ENCODE measurements at regions not wholly inside any gene's neighbourhood (a gene's known extent, or its start where the extent isn't known, plus 50 kb on each side); places are given as distances from the start of the nearest gene placed in this dataset.

DNA sequence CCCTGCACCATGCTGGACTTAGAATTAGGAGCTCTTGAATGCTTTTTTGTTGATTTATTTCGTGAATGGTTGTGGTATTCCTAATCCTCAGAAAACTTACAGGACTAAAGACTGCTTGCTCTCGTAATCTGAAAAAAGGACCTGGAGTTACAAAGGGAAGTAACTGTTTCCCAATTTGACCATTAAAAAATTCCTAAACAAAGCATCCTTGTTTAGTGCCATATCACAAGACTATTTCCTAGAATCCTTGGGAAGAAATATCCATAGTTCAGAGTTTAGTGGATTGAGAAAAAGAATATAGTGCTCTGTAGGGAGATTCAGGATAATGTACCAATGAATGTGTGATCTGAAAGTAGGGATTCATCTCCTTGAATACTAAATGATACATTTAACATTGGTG lies 186.8 kb downstream of the NDFIP2 start:
- TF ChIP-seq, protein P1, sequence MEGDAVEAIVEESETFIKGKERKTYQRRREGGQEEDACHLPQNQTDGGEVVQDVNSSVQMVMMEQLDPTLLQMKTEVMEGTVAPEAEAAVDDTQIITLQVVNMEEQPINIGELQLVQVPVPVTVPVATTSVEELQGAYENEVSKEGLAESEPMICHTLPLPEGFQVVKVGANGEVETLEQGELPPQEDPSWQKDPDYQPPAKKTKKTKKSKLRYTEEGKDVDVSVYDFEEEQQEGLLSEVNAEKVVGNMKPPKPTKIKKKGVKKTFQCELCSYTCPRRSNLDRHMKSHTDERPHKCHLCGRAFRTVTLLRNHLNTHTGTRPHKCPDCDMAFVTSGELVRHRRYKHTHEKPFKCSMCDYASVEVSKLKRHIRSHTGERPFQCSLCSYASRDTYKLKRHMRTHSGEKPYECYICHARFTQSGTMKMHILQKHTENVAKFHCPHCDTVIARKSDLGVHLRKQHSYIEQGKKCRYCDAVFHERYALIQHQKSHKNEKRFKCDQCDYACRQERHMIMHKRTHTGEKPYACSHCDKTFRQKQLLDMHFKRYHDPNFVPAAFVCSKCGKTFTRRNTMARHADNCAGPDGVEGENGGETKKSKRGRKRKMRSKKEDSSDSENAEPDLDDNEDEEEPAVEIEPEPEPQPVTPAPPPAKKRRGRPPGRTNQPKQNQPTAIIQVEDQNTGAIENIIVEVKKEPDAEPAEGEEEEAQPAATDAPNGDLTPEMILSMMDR (optimal IDR thresholded peaks at IDR 0.05 in 1 of 3, IDR thresholded peaks at IDR 0.05 in 1 of 3, conservative IDR thresholded peaks at IDR 0.05 in 1 of 3; ENCODE audit: extremely low read depth in 1 of 3, insufficient read depth in 2 of 3, low read length in 3 of 3), result no peak
- TF ChIP-seq EZH2 (IDR thresholded peaks at IDR 0.05; ENCODE audit: low read length), result no peak
- H3K36me3 ChIP-seq (ENCODE audit: control insufficient read depth in 2 of 2, extremely low read depth in 1 of 2, insufficient read depth in 2 of 2, low read length in 2 of 2), result no peaks in the 10 kb centered on the region
- no peaks in the 10 kb centered on the region for H3K27me3 ChIP-seq (ENCODE audit: control insufficient read depth, extremely low read depth, insufficient read depth, low read length)
- no peak overlapping the region for H3K9ac ChIP-seq (ENCODE audit: control insufficient read depth, extremely low read depth, insufficient read depth, low read length)
- dilution Hi-C loops (cut with MboI; ENCODE audit: extremely low pct_ligation_motif_present, low sequenced_read_pairs), result no loop called here
- H3K79me2 ChIP-seq (ENCODE audit: control insufficient read depth, insufficient read depth, low read length), result no peaks in the 10 kb centered on the region
- H3K27ac ChIP-seq (ENCODE audit: control insufficient read depth, insufficient read depth, low read length), result no peak overlapping the region
- no peak overlapping the region for H3K4me3 ChIP-seq (ENCODE audit: control insufficient read depth in 2 of 3, extremely low read depth in 1 of 3, insufficient read depth in 2 of 3, low read depth in 1 of 3, low read length in 3 of 3)
- no peak overlapping the region for H3K4me2 ChIP-seq (ENCODE audit: control insufficient read depth, extremely low read depth, insufficient read depth, low read depth, low read length)
- H3K9me1 ChIP-seq (ENCODE audit: control insufficient read depth, extremely low read depth, insufficient read depth, low read length), result no peaks in the 10 kb centered on the region
- no peaks in the 10 kb centered on the region for H3K9me3 ChIP-seq (ENCODE audit: control insufficient read depth, low read depth, low read length)
- H4K20me1 ChIP-seq (ENCODE audit: control insufficient read depth, extremely low read depth, insufficient read depth, low read length), result no peaks in the 10 kb centered on the region
- FAIRE-seq (no peak), DNase-seq (ENCODE audit: low read depth, low spot score) (no peak)
- no peak overlapping the region for H2AFZ ChIP-seq (ENCODE audit: control insufficient read depth, low read length)
- peaks cover 3% of the 10 kb centered on the region for H3K4me1 ChIP-seq (ENCODE audit: control insufficient read depth, extremely low read depth, insufficient read depth, low read length)

DNA sequence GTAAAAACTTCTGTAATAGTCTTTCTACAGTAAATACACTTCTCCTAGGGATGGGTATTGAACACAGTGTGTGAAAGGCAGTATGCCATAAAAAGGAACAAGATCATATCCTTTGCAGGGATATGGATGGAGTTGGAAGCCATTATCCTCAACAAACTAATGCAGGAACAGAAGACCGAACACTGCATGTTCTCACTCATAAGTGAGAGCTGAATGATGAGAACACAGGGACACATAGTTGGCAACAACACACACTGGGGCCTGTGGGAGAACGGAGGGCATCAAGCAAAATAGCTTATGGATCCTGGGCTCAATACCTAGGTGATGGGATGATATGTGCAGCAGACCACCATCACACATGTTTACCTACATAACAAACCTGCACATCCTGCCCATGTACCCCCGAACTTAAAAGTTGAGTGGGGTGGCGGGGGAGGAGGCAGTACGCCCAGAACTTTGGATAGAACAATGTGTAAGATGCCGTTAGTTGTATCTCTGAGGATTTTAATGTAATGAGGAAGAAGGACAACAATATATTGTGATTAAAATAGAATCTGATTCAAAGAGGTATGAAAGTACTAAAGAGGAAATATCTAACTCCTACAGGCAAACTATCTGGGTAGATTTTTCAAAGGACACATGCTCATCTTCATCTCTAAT lies 183.2 kb downstream of the NDFIP2 start:
- Histone ChIP-seq H2AFZ (ENCODE audit: control insufficient read depth, low read length) (no peak overlapping the region), H4K20me1 (ENCODE audit: control insufficient read depth, extremely low read depth, insufficient read depth, low read length) (no peaks in the 10 kb centered on the region), H3K4me1 (ENCODE audit: control insufficient read depth, extremely low read depth, insufficient read depth, low read length) (peaks cover 12% of the 10 kb centered on the region), H3K9me3 (ENCODE audit: control insufficient read depth, low read depth, low read length) (no peaks in the 10 kb centered on the region), H3K9ac (ENCODE audit: control insufficient read depth, extremely low read depth, insufficient read depth, low read length) (no peak overlapping the region), H3K4me3 (ENCODE audit: control insufficient read depth in 2 of 3, extremely low read depth in 1 of 3, insufficient read depth in 2 of 3, low read depth in 1 of 3, low read length in 3 of 3) (no peak overlapping the region), H3K79me2 (ENCODE audit: control insufficient read depth, insufficient read depth, low read length) (no peaks in the 10 kb centered on the region), H3K36me3 (ENCODE audit: control insufficient read depth in 2 of 2, extremely low read depth in 1 of 2, insufficient read depth in 2 of 2, low read length in 2 of 2) (no peaks in the 10 kb centered on the region), H3K4me2 (ENCODE audit: control insufficient read depth, extremely low read depth, insufficient read depth, low read depth, low read length) (no peak overlapping the region), H3K27ac (ENCODE audit: control insufficient read depth, insufficient read depth, low read length) (no peak overlapping the region), H3K27me3 (ENCODE audit: control insufficient read depth, extremely low read depth, insufficient read depth, low read length) (no peaks in the 10 kb centered on the region), H3K9me1 (ENCODE audit: control insufficient read depth, extremely low read depth, insufficient read depth, low read length) (no peaks in the 10 kb centered on the region)
- dilution Hi-C loops (cut with MboI; ENCODE audit: extremely low pct_ligation_motif_present, low sequenced_read_pairs), result no loop called here
- no peak for DNase-seq (ENCODE audit: low read depth, low spot score)
- no peak for TF ChIP-seq EZH2 (IDR thresholded peaks at IDR 0.05; ENCODE audit: low read length)
- FAIRE-seq, result no peak

DNA sequence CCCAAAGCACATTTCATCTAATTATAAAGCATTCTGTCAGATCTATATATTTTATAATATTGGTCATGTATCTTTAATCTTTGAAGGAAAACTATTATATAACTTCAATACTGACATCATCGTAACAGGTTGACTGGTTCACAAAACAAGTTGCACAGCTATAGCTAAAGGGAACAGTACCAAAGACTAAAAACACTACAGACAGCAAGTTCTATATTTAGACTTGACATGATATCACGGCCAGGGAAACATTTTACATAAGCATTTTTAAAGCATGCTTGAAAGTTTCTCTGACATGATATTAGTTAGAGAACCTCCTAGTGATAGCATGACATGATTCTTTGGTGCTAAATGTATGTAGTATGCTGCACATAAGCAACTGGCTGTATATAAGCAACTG lies 182.5 kb downstream of the NDFIP2 start:
- DNase-seq (ENCODE audit: low read depth, low spot score) (no peak), FAIRE-seq (no peak)
- Histone ChIP-seq H3K9me1 (ENCODE audit: control insufficient read depth, extremely low read depth, insufficient read depth, low read length) (no peaks in the 10 kb centered on the region), H4K20me1 (ENCODE audit: control insufficient read depth, extremely low read depth, insufficient read depth, low read length) (no peaks in the 10 kb centered on the region), H2AFZ (ENCODE audit: control insufficient read depth, low read length) (no peak overlapping the region), H3K36me3 (ENCODE audit: control insufficient read depth in 2 of 2, extremely low read depth in 1 of 2, insufficient read depth in 2 of 2, low read length in 2 of 2) (no peaks in the 10 kb centered on the region), H3K27ac (ENCODE audit: control insufficient read depth, insufficient read depth, low read length) (no peak overlapping the region), H3K4me1 (ENCODE audit: control insufficient read depth, extremely low read depth, insufficient read depth, low read length) (peaks cover 18% of the 10 kb centered on the region), H3K9me3 (ENCODE audit: control insufficient read depth, low read depth, low read length) (no peaks in the 10 kb centered on the region), H3K9ac (ENCODE audit: control insufficient read depth, extremely low read depth, insufficient read depth, low read length) (no peak overlapping the region), H3K79me2 (ENCODE audit: control insufficient read depth, insufficient read depth, low read length) (no peaks in the 10 kb centered on the region), H3K27me3 (ENCODE audit: control insufficient read depth, extremely low read depth, insufficient read depth, low read length) (no peaks in the 10 kb centered on the region), H3K4me3 (ENCODE audit: control insufficient read depth in 2 of 3, extremely low read depth in 1 of 3, insufficient read depth in 2 of 3, low read depth in 1 of 3, low read length in 3 of 3) (no peak overlapping the region), H3K4me2 (ENCODE audit: control insufficient read depth, extremely low read depth, insufficient read depth, low read depth, low read length) (no peak overlapping the region)
- TF ChIP-seq EZH2 (IDR thresholded peaks at IDR 0.05; ENCODE audit: low read length), result no peak
- TF ChIP-seq, protein P1 (optimal IDR thresholded peaks at IDR 0.05 in 1 of 3, IDR thresholded peaks at IDR 0.05 in 1 of 3, conservative IDR thresholded peaks at IDR 0.05 in 1 of 3; ENCODE audit: extremely low read depth in 1 of 3, insufficient read depth in 2 of 3, low read length in 3 of 3), result no peak
- dilution Hi-C loops (cut with MboI; ENCODE audit: extremely low pct_ligation_motif_present, low sequenced_read_pairs), result no loop called here

All from keratinocyte (primary cell).